Spleen (tissue), 7 donors: ENCODE measurements at regions not wholly inside any gene's neighbourhood (a gene's known extent, or its start where the extent isn't known, plus 50 kb on each side); places are given as distances from the start of the nearest gene placed in this dataset.

ENCODE experiments used
- CTCF ChIP-seq, 11 experiments: fragments of 200-600 bp in 7 of 11; fragments of 450-650 bp in 4 of 11; sonication (generic) in 4 of 11; IDR thresholded peaks in 8 of 11; conservative IDR thresholded peaks in 3 of 11; 1 replicate in 7 of 11; 2 replicates in 4 of 11; pipeline versions ENCODE4 v1.4.0 to v1.8.0; 2016 to 2021; ENCODE audit warnings: antibody characterized with exemption in 11 of 11, inconsistent platforms in 4 of 11, mild to moderate bottlenecking in 1 of 11
- POLR2A ChIP-seq, 3 donors: fragments of 450-650 bp; IDR thresholded peaks; one replicate each; pipeline ENCODE4 v1.5.1; 2017; ENCODE audit warnings: antibody characterized with exemption in 3 of 3, mild to moderate bottlenecking in 1 of 3
- POLR2AphosphoS5 ChIP-seq, 3 donors: sonication (generic); formaldehyde crosslinking; IDR thresholded peaks; one replicate each; pipeline ENCODE4 v1.5.1; 2017; ENCODE audit warnings: antibody characterized with exemption in 3 of 3
- donor health status: DM: no; HTN: no; CAD: no; lungs with moderate emphysema.
- donor health status: DM: no; HTN: no; CAD: no.
- donor health status: DM: no; HTN: no; CAD: no.

GRCh38 chr13:73757481-73758233, 376.5 kb downstream of the KLF12 start:
- TF ChIP-seq CTCF (IDR thresholded peaks at IDR 0.05 in 8 of 11, conservative IDR thresholded peaks at IDR 0.05 in 3 of 11), result no peak
- no peak for TF ChIP-seq POLR2A (IDR thresholded peaks at IDR 0.05)
- TF ChIP-seq POLR2AphosphoS5 (IDR thresholded peaks at IDR 0.05), result no peak
